ENCODE measurements at regions not wholly inside any gene's neighbourhood (a gene's known extent, or its start where the extent isn't known, plus 50 kb on each side); places are given as distances from the start of the nearest gene placed in this dataset.

- no peak for DNase-seq
Measured at GRCh38 chr10:124263726-124264125, 155.0 kb downstream of the OAT start.

GRCh38 chr10:124262971-124263370 is 155.8 kb downstream of the OAT start:
- no peak for DNase-seq

- DNase-seq, result no peak
Measured at GRCh38 chr10:124262234-124262865, 156.4 kb downstream of the OAT start.

- no peak for DNase-seq
Measured at GRCh38 chr10:124259139-124259825, 159.4 kb downstream of the OAT start.

GRCh38 chr10:124257781-124258180 is 160.9 kb downstream of the OAT start:
- no peak for DNase-seq

GRCh38 chr10:124256151-124256550 is 162.6 kb downstream of the OAT start:
- DNase-seq, result no peak

GRCh38 chr10:124255556-124255955 is 162.2 kb upstream of the CHST15 start:
- DNase-seq, result no peak

GRCh38 chr10:124254490-124254889 is 161.1 kb upstream of the CHST15 start:
- no peak for DNase-seq

- DNase-seq, result no peak
Measured at GRCh38 chr10:124253006-124253405, 159.6 kb upstream of the CHST15 start.

- no peak for DNase-seq
Measured at GRCh38 chr10:124252097-124252715, 158.8 kb upstream of the CHST15 start.

- no peak for DNase-seq
Measured at GRCh38 chr10:124251317-124252065, 158.1 kb upstream of the CHST15 start.

GRCh38 chr10:124250506-124250905 is 157.1 kb upstream of the CHST15 start:
- DNase-seq, result no peak

GRCh38 chr10:124249812-124250432 is 156.5 kb upstream of the CHST15 start:
- no peak for DNase-seq

GRCh38 chr10:124249196-124249595 is 155.8 kb upstream of the CHST15 start:
- DNase-seq, result no peak

- no peak for DNase-seq
Measured at GRCh38 chr10:124248056-124249045, 155.0 kb upstream of the CHST15 start.

GRCh38 chr10:124245806-124246440 is 152.5 kb upstream of the CHST15 start:
- no peak for DNase-seq

- DNase-seq, result no peak
Measured at GRCh38 chr10:124245191-124245590, 151.8 kb upstream of the CHST15 start.

- no peak for DNase-seq
Measured at GRCh38 chr10:124244256-124244877, 151.0 kb upstream of the CHST15 start.

- no peak for DNase-seq
Measured at GRCh38 chr10:124243702-124244121, 150.3 kb upstream of the CHST15 start.

- no peak for DNase-seq
Measured at GRCh38 chr10:124242791-124243190, 149.4 kb upstream of the CHST15 start.

- no peak for DNase-seq
Measured at GRCh38 chr10:124242365-124242764, 149.0 kb upstream of the CHST15 start.
